Activated naive CD8-positive, alpha-beta T cell treated with anti-CD3 and anti-CD28 coated beads for 36 hours (primary cell): ENCODE measurements at regions not wholly inside any gene's neighbourhood (a gene's known extent, or its start where the extent isn't known, plus 50 kb on each side); places are given as distances from the start of the nearest gene placed in this dataset.

Experiments
- DNase-seq: peaks from one replicate; pipeline ENCODE4 v3.0.0; 2021
- H3K27ac Mint-ChIP-seq: one replicate; pipeline ENCODE4 v1.8.0; 2022; ENCODE audit warnings: mild to moderate bottlenecking, moderate library complexity, mixed read lengths
- H3K27me3 Mint-ChIP-seq: one replicate; pipeline ENCODE4 v1.8.0; 2022; ENCODE audit warnings: mild to moderate bottlenecking, mixed read lengths
- H3K36me3 Mint-ChIP-seq: one replicate; pipeline ENCODE4 v1.8.0; 2021; ENCODE audit warnings: mild to moderate bottlenecking, mixed read lengths
- H3K4me1 Mint-ChIP-seq: one replicate; pipeline ENCODE4 v1.8.0; 2021; ENCODE audit warnings: mixed read lengths
- H3K4me3 Mint-ChIP-seq: one replicate; pipeline ENCODE4 v1.8.0; 2022; ENCODE audit warnings: mild to moderate bottlenecking, moderate library complexity, mixed read lengths
- H3K9me3 Mint-ChIP-seq: one replicate; pipeline ENCODE4 v1.8.0; 2022; ENCODE audit warnings: mixed read lengths

GRCh38 chr1:56330391-56331026 lies 248.9 kb downstream of the PLPP3 start:
- no peaks in the 10 kb centered on the region for H3K36me3 Mint-ChIP-seq
- no peak for DNase-seq
- no peak overlapping the region for H3K27ac Mint-ChIP-seq
- H3K4me1 Mint-ChIP-seq, result peaks cover 11% of the 10 kb centered on the region
- H3K4me3 Mint-ChIP-seq, result no peak overlapping the region
- no peaks in the 10 kb centered on the region for H3K9me3 Mint-ChIP-seq
- H3K27me3 Mint-ChIP-seq, result no peaks in the 10 kb centered on the region

DNA sequence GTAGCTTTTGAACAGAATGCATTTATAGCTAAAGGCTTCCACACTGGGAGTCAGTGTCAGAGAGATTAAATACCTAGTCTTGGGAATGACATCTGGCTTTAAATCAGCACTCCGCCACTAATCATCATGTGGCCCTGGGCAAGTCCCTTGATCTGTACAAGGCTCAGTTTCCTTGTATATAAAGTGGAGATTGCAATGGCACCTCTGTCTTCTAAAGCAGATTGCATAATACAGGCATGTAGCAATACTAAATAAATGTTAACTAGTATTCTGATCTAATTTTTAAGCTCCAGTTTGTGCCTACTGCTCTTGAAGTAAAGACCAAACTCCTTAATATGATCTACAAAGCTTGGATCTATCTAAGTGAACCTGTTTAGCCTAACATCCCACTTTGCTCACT lies 249.4 kb downstream of the PLPP3 start:
- no peak for DNase-seq
- Mint-ChIP-seq H3K36me3 (no peaks in the 10 kb centered on the region), H3K9me3 (no peaks in the 10 kb centered on the region), H3K4me3 (no peak overlapping the region), H3K27ac (no peak overlapping the region), H3K27me3 (no peaks in the 10 kb centered on the region), H3K4me1 (peaks cover 11% of the 10 kb centered on the region)

DNA sequence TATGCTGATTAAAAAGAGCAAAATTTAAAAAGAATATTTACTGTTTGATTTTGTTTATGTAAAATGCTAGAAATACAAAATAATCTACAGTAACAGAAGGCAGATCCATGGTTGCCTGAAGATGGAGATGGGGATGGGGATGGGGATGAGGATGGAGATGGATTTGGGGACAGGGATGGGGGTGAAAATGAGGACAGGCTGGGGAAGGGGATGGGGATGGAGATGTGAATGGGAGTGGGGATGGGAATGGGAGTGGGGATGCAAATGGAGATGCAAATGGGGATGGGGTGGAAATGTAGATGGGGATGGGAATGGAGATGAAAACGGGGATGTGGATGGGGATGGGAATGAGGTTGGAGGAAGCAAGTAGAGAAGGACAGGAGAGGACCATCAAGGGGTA lies 252.2 kb downstream of the PLPP3 start:
- no peak overlapping the region for H3K4me3 Mint-ChIP-seq
- no peaks in the 10 kb centered on the region for H3K36me3 Mint-ChIP-seq
- DNase-seq, result no peak
- no peaks in the 10 kb centered on the region for H3K27me3 Mint-ChIP-seq
- no peaks in the 10 kb centered on the region for H3K9me3 Mint-ChIP-seq
- no peak overlapping the region for H3K27ac Mint-ChIP-seq
- H3K4me1 Mint-ChIP-seq, result peaks cover 11% of the 10 kb centered on the region

- Mint-ChIP-seq H3K36me3 (no peaks in the 10 kb centered on the region), H3K4me3 (no peak overlapping the region), H3K4me1 (peaks cover 11% of the 10 kb centered on the region), H3K27me3 (no peaks in the 10 kb centered on the region), H3K27ac (no peak overlapping the region), H3K9me3 (no peaks in the 10 kb centered on the region)
- DNase-seq, result no peak
Observed at GRCh38 chr1:56326056-56326455, 253.3 kb downstream of the PLPP3 start.

- Mint-ChIP-seq H3K36me3 (no peaks in the 10 kb centered on the region), H3K4me3 (no peak overlapping the region), H3K27ac (no peak overlapping the region), H3K9me3 (no peaks in the 10 kb centered on the region), H3K4me1 (peaks cover 6% of the 10 kb centered on the region), H3K27me3 (no peaks in the 10 kb centered on the region)
- no peak for DNase-seq
Observed at GRCh38 chr1:56324504-56324903, 254.9 kb downstream of the PLPP3 start.

DNA sequence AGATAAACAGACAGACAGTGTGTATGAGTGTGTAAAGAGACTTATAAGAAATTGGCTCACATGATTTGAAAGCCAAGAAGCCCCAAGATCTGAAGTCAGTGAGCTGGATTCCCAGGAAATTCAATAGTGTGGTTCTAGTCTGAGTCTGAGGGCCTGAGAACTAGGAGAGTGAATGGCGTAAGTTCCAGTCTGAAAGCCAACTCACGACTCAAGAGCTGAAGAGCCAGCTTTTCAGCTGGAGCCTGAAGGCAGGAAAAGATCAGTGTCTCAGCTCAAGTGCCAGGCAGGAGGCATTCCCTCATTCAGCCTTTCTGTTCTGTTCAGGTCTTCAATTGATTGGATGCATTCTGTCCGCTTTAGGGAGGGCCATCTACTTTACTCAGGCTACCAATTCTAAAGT lies 257.2 kb downstream of the PLPP3 start:
- Mint-ChIP-seq H3K9me3 (no peaks in the 10 kb centered on the region), H3K4me1 (peaks cover 3% of the 10 kb centered on the region), H3K4me3 (no peak overlapping the region), H3K27me3 (no peaks in the 10 kb centered on the region), H3K27ac (no peak overlapping the region), H3K36me3 (no peaks in the 10 kb centered on the region)
- DNase-seq, result no peak

DNA sequence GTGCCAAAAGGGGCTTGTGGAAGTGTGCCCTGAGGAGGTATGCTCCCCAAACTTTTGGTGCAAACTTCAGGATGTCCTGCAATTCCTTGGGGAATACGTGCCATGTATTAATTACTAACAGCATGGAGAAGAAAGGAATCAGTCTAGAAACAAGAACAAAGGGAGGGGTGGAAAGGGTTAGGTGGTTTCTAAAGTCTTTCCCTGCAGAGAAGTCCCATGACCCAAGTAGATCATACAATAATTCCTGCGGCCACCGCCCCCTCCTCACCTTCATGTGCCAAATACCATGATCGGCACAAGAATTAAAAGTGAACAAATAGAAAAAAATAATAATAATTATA lies 258.2 kb downstream of the PLPP3 start:
- Mint-ChIP-seq H3K27ac (no peak overlapping the region), H3K27me3 (no peaks in the 10 kb centered on the region), H3K4me3 (no peak overlapping the region), H3K4me1 (peaks cover 3% of the 10 kb centered on the region), H3K36me3 (no peaks in the 10 kb centered on the region), H3K9me3 (no peaks in the 10 kb centered on the region)
- no peak for DNase-seq

GRCh38 chr1:56320464-56321149 lies 258.8 kb downstream of the PLPP3 start:
- no peaks in the 10 kb centered on the region for H3K4me1 Mint-ChIP-seq
- no peaks in the 10 kb centered on the region for H3K9me3 Mint-ChIP-seq
- H3K27ac Mint-ChIP-seq, result no peak overlapping the region
- DNase-seq, result no peak
- no peaks in the 10 kb centered on the region for H3K36me3 Mint-ChIP-seq
- no peaks in the 10 kb centered on the region for H3K27me3 Mint-ChIP-seq
- no peak overlapping the region for H3K4me3 Mint-ChIP-seq

GRCh38 chr1:56317722-56318121 lies 261.6 kb downstream of the PLPP3 start:
- no peaks in the 10 kb centered on the region for H3K4me1 Mint-ChIP-seq
- no peak for DNase-seq
- no peaks in the 10 kb centered on the region for H3K36me3 Mint-ChIP-seq
- H3K4me3 Mint-ChIP-seq, result no peak overlapping the region
- no peaks in the 10 kb centered on the region for H3K27me3 Mint-ChIP-seq
- H3K27ac Mint-ChIP-seq, result no peak overlapping the region
- peaks cover 2% of the 10 kb centered on the region for H3K9me3 Mint-ChIP-seq

DNA sequence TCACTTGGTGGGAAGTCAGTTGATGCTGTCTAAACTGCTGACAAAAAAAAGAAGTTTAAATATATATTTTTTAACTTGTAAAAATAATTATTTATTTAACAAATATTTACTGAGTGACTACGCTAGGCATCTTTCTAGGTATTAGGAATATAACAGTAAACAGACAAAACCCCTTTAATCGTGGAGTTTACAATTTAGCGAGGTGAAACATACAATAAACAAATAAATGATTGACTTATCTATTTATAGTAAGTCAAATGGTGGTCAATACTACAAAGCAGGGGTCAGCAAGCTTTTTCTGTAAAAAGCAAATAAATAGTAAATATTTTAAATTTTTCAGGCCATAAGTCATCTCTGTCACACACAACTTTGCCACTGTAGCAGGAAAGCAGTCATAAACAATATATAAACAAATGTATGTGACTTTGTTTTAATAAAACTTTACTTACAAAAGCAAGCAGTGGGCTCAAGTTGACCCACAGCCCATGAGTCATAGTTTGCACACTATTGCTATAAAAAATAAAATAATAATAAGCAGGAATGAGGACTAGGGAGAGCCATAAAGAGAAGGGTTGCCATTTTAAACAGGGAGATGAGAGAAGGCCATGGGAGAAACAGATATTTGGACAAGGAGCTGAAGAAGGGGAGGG lies 263.9 kb downstream of the PLPP3 start:
- DNase-seq, result no peak
- H3K36me3 Mint-ChIP-seq, result no peaks in the 10 kb centered on the region
- H3K27me3 Mint-ChIP-seq, result peaks cover 4% of the 10 kb centered on the region
- H3K9me3 Mint-ChIP-seq, result peaks cover 2% of the 10 kb centered on the region
- H3K27ac Mint-ChIP-seq, result no peak overlapping the region
- H3K4me1 Mint-ChIP-seq, result no peaks in the 10 kb centered on the region
- no peak overlapping the region for H3K4me3 Mint-ChIP-seq

DNA sequence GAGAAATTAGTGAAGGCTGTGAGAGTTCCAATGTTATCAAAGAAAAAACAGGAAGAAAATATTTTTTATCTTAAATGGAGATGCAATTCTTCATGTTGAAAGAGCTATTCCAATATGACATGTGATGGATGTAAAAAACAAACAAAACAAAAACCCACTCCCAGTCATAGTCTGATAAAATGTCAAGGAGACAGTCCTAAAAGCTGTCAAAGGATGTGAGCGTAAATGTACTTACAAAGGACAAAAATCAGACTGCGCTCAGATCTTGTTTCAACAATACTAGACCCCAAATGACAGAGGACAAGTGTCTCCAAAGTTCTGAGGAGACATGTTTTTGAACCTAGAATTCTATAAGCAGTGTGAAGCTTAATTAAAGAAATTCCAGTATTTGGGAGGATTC lies 265.8 kb downstream of the PLPP3 start:
- no peaks in the 10 kb centered on the region for H3K36me3 Mint-ChIP-seq
- no peak overlapping the region for H3K4me3 Mint-ChIP-seq
- peaks cover 9% of the 10 kb centered on the region for H3K27me3 Mint-ChIP-seq
- peaks cover 2% of the 10 kb centered on the region for H3K9me3 Mint-ChIP-seq
- no peak overlapping the region for H3K27ac Mint-ChIP-seq
- no peaks in the 10 kb centered on the region for H3K4me1 Mint-ChIP-seq
- DNase-seq, result no peak

GRCh38 chr1:56311766-56312165 lies 267.6 kb downstream of the PLPP3 start:
- no peaks in the 10 kb centered on the region for H3K4me1 Mint-ChIP-seq
- H3K36me3 Mint-ChIP-seq, result no peaks in the 10 kb centered on the region
- H3K9me3 Mint-ChIP-seq, result peaks cover 4% of the 10 kb centered on the region
- peaks cover 9% of the 10 kb centered on the region for H3K27me3 Mint-ChIP-seq
- no peak for DNase-seq
- H3K4me3 Mint-ChIP-seq, result no peak overlapping the region
- H3K27ac Mint-ChIP-seq, result no peak overlapping the region

DNA sequence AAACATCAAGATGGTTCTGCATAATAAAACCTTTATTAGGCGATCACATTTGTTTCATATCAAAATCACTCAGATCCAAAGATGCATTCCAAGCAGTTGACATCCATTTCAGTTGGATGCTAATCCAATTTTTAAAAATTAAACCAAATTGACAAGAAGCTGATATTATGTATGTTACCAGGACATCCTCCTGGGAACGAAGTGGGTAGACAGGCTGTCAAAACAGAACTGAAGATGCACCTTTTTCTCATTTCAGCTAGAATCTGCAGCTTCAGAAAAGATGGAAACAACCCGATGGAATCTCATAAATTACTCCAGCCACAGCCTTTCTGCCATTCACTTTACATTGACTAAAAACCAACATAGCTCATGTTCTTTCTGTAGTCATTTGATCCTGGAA lies 268.4 kb downstream of the PLPP3 start:
- H3K27ac Mint-ChIP-seq, result no peak overlapping the region
- no peaks in the 10 kb centered on the region for H3K36me3 Mint-ChIP-seq
- H3K4me3 Mint-ChIP-seq, result no peak overlapping the region
- DNase-seq, result no peak
- H3K4me1 Mint-ChIP-seq, result no peaks in the 10 kb centered on the region
- peaks cover 9% of the 10 kb centered on the region for H3K27me3 Mint-ChIP-seq
- peaks cover 4% of the 10 kb centered on the region for H3K9me3 Mint-ChIP-seq

- Mint-ChIP-seq H3K4me1 (no peaks in the 10 kb centered on the region), H3K9me3 (peaks cover 4% of the 10 kb centered on the region), H3K36me3 (no peaks in the 10 kb centered on the region), H3K27ac (no peak overlapping the region), H3K27me3 (peaks cover 9% of the 10 kb centered on the region), H3K4me3 (no peak overlapping the region)
- no peak for DNase-seq
Observed at GRCh38 chr1:56309065-56309464, 270.3 kb downstream of the PLPP3 start.

DNA sequence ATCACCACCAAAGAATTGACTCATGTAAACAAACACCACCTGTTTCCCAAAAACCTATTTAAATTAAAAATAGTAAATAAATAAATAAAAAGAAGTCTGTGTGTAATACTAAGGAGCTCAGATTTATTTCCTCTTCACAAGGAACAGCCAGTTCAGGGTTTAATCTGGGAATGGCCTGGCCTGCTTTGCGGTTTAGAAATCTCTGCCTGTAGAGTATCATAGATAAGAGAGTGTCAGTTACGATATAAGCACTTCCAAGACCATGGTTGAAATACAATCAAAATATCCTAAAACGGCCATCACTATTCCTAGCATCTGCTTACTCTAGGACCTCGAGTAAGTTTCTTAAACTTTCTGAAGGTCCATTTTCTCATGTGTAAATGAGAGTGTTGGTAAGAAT lies 274.4 kb downstream of the PLPP3 start:
- Mint-ChIP-seq H3K36me3 (no peaks in the 10 kb centered on the region), H3K4me1 (no peaks in the 10 kb centered on the region), H3K9me3 (peaks cover 2% of the 10 kb centered on the region), H3K27me3 (peaks cover 6% of the 10 kb centered on the region), H3K4me3 (no peak overlapping the region), H3K27ac (no peak overlapping the region)
- no peak for DNase-seq

DNA sequence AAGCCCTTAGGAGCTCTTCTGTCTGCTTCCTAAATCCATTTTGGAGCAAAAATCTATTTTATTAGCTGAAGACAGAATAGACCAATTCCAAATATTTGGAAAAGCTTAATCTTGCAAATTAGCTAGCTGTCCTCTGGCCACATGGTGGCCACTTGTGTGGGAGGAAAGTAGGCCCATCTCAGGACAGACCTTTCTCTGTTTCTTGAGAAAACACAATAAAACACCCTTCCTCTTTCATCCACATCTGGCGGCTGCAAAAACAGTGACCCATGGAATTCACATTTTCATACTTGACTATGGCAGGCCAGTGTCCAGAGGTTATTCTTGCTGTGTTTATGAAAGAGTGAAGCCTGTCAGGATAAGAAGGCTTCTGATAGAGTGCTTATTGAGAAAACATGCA lies 275.6 kb downstream of the PLPP3 start:
- H3K27me3 Mint-ChIP-seq, result no peaks in the 10 kb centered on the region
- H3K4me1 Mint-ChIP-seq, result no peaks in the 10 kb centered on the region
- H3K9me3 Mint-ChIP-seq, result peaks cover 2% of the 10 kb centered on the region
- no peak for DNase-seq
- no peak overlapping the region for H3K4me3 Mint-ChIP-seq
- no peak overlapping the region for H3K27ac Mint-ChIP-seq
- H3K36me3 Mint-ChIP-seq, result no peaks in the 10 kb centered on the region
